Colonic mucosa (tissue), 4 donors: ENCODE measurements at regions not wholly inside any gene's neighbourhood (a gene's known extent, or its start where the extent isn't known, plus 50 kb on each side); places are given as distances from the start of the nearest gene placed in this dataset.

Experiments used
- DNase-seq: peaks from one replicate; pipeline ENCODE4 v3.0.0-alpha.2; 2020
- H3K27ac ChIP-seq: fragments of 200-600 bp; one replicate; pipeline ENCODE4 v1.8.0; 2021
- H3K27me3 ChIP-seq: fragments of 200-600 bp; one replicate; pipeline ENCODE4 v1.8.0; 2021
- H3K36me3 ChIP-seq: fragments of 200-600 bp; one replicate; pipeline ENCODE4 v1.8.0; 2021
- H3K4me1 ChIP-seq: fragments of 200-600 bp; one replicate; pipeline ENCODE4 v1.8.0; 2021; ENCODE audit warnings: mild to moderate bottlenecking
- H3K4me3 ChIP-seq: fragments of 200-600 bp; one replicate; pipeline ENCODE4 v1.8.0; 2021
- H3K9ac ChIP-seq, 2 donors: one replicate each; pipeline ENCODE4 v1.7.0; 2013; ENCODE audit warnings: control low read depth in 2 of 2, low read depth in 2 of 2, low read length in 2 of 2
- H3K9me3 ChIP-seq: fragments of 200-600 bp; one replicate; pipeline ENCODE4 v1.8.0; 2021
- intact Hi-C: fragments of 100-400 bp; cut with DNase I; formaldehyde crosslinking; loops from one replicate; pipeline ENCODE4 v1.14.1; 2022
- TF ChIP-seq, protein P1 (sequence below): fragments of 200-600 bp; IDR thresholded peaks from one replicate; pipeline ENCODE4 v1.8.0; 2022; ENCODE audit warnings: antibody characterized with exemption, mild to moderate bottlenecking
- donor health status: healthy.
- donor health status: DM: no; HTN: no; CAD: no.
- donor health status: DM: no; HTN: no; CAD: no.

DNA sequence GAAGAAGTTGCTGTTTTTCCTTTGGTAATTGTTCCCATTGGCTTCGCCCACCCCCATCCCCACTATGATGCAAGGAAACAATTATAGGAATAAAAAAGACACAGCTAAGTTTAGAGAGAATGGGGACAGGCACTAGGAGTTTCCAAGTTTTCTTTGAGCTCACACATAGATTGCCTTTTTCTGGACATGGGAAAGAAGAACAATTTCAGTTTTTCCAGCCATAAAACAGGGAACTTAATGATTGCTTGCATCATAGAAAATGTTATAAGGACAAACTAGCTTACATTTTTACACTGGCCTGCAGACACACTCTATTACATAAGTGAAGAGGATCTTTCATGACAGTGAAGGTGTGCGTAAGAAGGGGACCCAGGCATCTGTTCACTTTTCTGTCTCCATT, 142.3 kb upstream of the ZFHX3 start:
- intact Hi-C loops = no loop called here
- TF ChIP-seq, protein P1, sequence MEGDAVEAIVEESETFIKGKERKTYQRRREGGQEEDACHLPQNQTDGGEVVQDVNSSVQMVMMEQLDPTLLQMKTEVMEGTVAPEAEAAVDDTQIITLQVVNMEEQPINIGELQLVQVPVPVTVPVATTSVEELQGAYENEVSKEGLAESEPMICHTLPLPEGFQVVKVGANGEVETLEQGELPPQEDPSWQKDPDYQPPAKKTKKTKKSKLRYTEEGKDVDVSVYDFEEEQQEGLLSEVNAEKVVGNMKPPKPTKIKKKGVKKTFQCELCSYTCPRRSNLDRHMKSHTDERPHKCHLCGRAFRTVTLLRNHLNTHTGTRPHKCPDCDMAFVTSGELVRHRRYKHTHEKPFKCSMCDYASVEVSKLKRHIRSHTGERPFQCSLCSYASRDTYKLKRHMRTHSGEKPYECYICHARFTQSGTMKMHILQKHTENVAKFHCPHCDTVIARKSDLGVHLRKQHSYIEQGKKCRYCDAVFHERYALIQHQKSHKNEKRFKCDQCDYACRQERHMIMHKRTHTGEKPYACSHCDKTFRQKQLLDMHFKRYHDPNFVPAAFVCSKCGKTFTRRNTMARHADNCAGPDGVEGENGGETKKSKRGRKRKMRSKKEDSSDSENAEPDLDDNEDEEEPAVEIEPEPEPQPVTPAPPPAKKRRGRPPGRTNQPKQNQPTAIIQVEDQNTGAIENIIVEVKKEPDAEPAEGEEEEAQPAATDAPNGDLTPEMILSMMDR = no peak

DNA sequence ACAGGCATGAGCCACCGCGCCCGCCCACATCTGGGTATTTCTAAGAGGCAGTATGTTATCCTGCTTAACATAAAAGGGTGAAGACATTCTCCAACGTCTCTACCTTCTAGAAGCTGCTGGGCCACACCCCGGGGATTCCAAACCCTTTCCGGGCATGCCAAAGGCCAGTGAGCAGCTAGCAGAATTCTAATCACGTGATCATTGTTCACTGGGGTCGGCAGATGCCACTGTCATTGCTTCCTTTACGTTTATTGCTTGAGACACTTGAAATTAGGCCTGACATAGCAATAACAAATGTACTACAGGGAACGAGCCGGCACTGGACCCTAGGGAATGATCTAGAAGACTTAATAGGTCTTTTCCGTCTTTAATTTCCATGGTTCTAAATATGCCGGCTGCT, 141.2 kb upstream of the ZFHX3 start:
- Histone ChIP-seq H3K36me3 (no peaks in the 10 kb centered on the region), H3K27me3 (no peaks in the 10 kb centered on the region), H3K9ac (no peak overlapping the region), H3K9me3 (no peaks in the 10 kb centered on the region), H3K27ac (no peak overlapping the region), H3K4me1 (no peaks in the 10 kb centered on the region), H3K4me3 (no peak overlapping the region)
- TF ChIP-seq, protein P1 = no peak
- DNase-seq = no peak
- intact Hi-C loops = no loop called here

More for the DNA sequence above, 142.3 kb upstream of the ZFHX3 start:
- no peaks in the 10 kb centered on the region for H3K36me3 ChIP-seq
- H3K27ac ChIP-seq = no peak overlapping the region
- no peaks in the 10 kb centered on the region for H3K9me3 ChIP-seq
- H3K4me1 ChIP-seq = no peaks in the 10 kb centered on the region
- no peak overlapping the region for H3K9ac ChIP-seq
- H3K27me3 ChIP-seq = no peaks in the 10 kb centered on the region
- no peak for DNase-seq
- no peak overlapping the region for H3K4me3 ChIP-seq

DNA sequence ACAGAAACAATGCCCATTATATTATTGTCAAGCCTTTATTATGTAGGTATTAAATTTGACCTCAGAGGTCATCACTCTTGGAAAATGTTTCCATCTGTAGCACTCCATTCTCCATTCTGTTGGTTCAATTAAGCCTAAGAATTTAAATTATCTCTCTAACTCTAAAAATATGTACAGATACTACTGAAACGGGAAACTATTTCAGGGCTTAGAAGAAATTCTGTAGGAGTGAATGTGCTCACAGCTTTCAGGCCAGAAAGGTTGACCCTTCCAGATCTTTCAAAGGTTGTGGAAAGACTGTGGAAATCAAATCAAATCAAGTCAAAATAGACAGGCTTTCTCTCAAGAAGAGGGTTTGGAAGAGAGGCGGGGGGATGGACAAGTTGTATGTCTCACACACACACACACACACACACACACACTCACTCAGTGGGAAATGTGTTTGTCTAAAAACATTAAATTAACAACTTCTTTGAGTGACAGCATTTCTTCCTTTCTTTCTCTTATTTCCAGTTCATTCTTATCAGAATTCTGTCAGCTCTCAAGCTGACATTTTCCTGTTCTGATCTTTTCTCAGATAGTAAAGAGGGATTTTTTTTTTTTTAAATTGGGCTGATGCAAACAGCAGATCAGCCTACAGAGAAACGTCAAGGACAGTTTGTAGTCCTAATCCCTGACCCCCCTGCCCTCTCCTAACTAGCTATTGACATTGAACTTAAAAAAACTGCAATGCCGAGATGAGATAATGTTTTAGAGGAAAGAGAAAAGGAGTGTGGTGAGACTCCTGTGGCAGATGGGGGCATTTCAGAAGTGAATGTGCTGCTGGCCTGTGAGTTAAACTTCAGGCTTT, 139.0 kb upstream of the ZFHX3 start:
- Histone ChIP-seq H3K9me3 (no peaks in the 10 kb centered on the region), H3K4me3 (no peak overlapping the region), H3K27ac (no peak overlapping the region), H3K4me1 (no peaks in the 10 kb centered on the region), H3K36me3 (no peaks in the 10 kb centered on the region), H3K9ac (no peak overlapping the region), H3K27me3 (no peaks in the 10 kb centered on the region)
- intact Hi-C loops = no loop called here
- DNase-seq = no peak
- TF ChIP-seq, protein P1 = no peak

DNA sequence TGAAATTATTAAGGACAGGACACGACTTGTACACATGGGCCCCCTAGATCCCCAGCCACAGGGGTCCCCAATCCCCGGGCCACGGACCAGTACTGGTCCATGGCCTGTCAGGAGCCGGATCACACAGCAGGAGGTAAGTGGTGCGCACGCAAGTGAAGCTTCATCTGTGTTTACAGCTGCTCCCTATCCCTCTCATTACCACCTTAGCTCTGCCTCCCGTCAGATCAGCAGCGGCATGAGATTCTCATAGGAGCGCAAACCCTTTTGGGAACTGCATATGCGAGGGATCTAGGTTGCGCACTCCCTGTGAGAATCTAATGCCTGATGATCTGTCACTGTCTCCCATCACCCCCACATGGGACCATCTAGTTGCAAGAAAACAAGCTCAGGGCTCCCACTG, 137.8 kb upstream of the ZFHX3 start:
- H3K27me3 ChIP-seq = no peaks in the 10 kb centered on the region
- H3K4me3 ChIP-seq = no peak overlapping the region
- H3K9me3 ChIP-seq = no peaks in the 10 kb centered on the region
- no peaks in the 10 kb centered on the region for H3K4me1 ChIP-seq
- DNase-seq = no peak
- no peak overlapping the region for H3K27ac ChIP-seq
- TF ChIP-seq, protein P1 = no peak
- H3K36me3 ChIP-seq = no peaks in the 10 kb centered on the region
- intact Hi-C loops = no loop called here
- H3K9ac ChIP-seq = no peak overlapping the region

DNA sequence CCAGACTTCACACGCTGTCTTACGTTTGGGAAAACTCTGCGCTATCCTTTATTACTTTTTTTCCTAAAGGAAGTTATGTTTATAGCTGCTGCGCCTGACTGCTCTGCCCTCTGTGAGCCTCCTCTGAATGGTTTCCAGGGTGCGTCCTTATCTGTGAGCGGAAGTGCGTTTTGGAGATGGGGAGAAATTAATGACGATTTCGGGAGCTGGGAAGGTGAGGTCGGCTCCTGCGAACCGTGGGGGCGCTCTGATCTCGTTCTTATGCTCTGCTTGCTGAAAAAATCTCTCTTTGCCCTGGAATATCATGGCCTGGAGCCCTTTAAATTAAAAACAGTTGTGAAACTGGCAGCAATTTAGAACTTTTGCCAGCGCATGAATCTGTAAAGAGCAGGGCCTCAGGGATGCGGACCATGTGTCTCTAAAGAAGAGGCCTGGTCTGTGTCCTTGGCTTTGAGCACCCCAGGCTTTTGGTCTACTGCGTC, 135.7 kb upstream of the ZFHX3 start:
- intact Hi-C loops = no loop called here
- H3K4me1 ChIP-seq = no peaks in the 10 kb centered on the region
- no peak overlapping the region for H3K9ac ChIP-seq
- no peaks in the 10 kb centered on the region for H3K36me3 ChIP-seq
- DNase-seq = no peak
- no peaks in the 10 kb centered on the region for H3K9me3 ChIP-seq
- no peak overlapping the region for H3K27ac ChIP-seq
- no peaks in the 10 kb centered on the region for H3K27me3 ChIP-seq
- TF ChIP-seq, protein P1 = no peak
- H3K4me3 ChIP-seq = no peak overlapping the region
